Neuronal stem cell (in vitro differentiated cells): ENCODE measurements at regions not wholly inside any gene's neighbourhood (a gene's known extent, or its start where the extent isn't known, plus 50 kb on each side); places are given as distances from the start of the nearest gene placed in this dataset.

Experiments
- DNase-seq: peaks from one replicate; pipeline ENCODE4 v3.0.0-alpha.2; 2013; ENCODE audit warnings: low spot score
- H2AFZ ChIP-seq: one replicate; pipeline ENCODE4 v1.6.1; 2013; ENCODE audit warnings: mild to moderate bottlenecking, low read length, inconsistent platforms
- H2AK5ac ChIP-seq: 2 replicates; pipeline ENCODE4 v1.6.1; 2013; ENCODE audit warnings: low read depth, mild to moderate bottlenecking, inconsistent platforms, low read length, moderate library complexity, mixed read lengths
- H2BK120ac ChIP-seq: 2 replicates; pipeline ENCODE4 v1.6.1; 2013; ENCODE audit warnings: low read depth, mild to moderate bottlenecking, inconsistent platforms, low read length, moderate library complexity, mixed read lengths
- H2BK12ac ChIP-seq: one replicate; pipeline ENCODE4 v1.6.1; 2013; ENCODE audit warnings: low read length, inconsistent platforms
- H2BK15ac ChIP-seq: 2 replicates; pipeline ENCODE4 v1.6.1; 2013; ENCODE audit warnings: mild to moderate bottlenecking, low read length, inconsistent platforms, mixed read lengths
- H2BK5ac ChIP-seq: one replicate; pipeline ENCODE4 v1.6.1; 2013; ENCODE audit warnings: inconsistent platforms, mild to moderate bottlenecking, low read length, moderate library complexity
- H3K14ac ChIP-seq: one replicate; pipeline ENCODE4 v1.6.1; 2013; ENCODE audit warnings: low read length, inconsistent platforms
- H3K18ac ChIP-seq: 2 replicates; pipeline ENCODE4 v1.6.1; 2013; ENCODE audit warnings: low read length, inconsistent platforms
- H3K23ac ChIP-seq: 2 replicates; pipeline ENCODE4 v1.6.1; 2013; ENCODE audit warnings: low read depth, mild to moderate bottlenecking, mixed read lengths, low read length, inconsistent platforms; ENCODE audit not compliant: poor library complexity
- H3K27ac ChIP-seq: replicated peaks from 3 replicates; pipeline ENCODE4 v1.5.1; 2013; ENCODE audit warnings: low read length, inconsistent platforms
- H3K27me3 ChIP-seq, 3 experiments: 2 replicates each; pipeline ENCODE4 v1.6.1; 2013; ENCODE audit warnings: low read length in 3 of 3, mild to moderate bottlenecking in 2 of 3, inconsistent platforms in 1 of 3, low read depth in 1 of 3, mixed read lengths in 1 of 3, moderate library complexity in 1 of 3; ENCODE audit not compliant: control insufficient read depth in 3 of 3, insufficient read depth in 3 of 3
- H3K36me3 ChIP-seq, 2 donors: replicated peaks in 1 of 2; 2 replicates each; pipeline ENCODE4 v1.6.1; 2013; ENCODE audit warnings: low read length in 2 of 2; ENCODE audit not compliant: control insufficient read depth in 2 of 2, insufficient read depth in 2 of 2
- H3K4ac ChIP-seq: 2 replicates; pipeline ENCODE4 v1.6.1; 2013; ENCODE audit warnings: inconsistent platforms, mild to moderate bottlenecking, low read length, moderate library complexity
- H3K4me1 ChIP-seq, 2 donors: 1 replicate in 1 of 2; 2 replicates in 1 of 2; pipeline ENCODE4 v1.6.1; 2013; ENCODE audit warnings: low read length in 2 of 2, low read depth in 1 of 2; ENCODE audit not compliant: control insufficient read depth in 2 of 2, insufficient read depth in 1 of 2
- H3K4me2 ChIP-seq: one replicate; pipeline ENCODE4 v1.6.1; 2013; ENCODE audit warnings: mild to moderate bottlenecking, low read length, inconsistent platforms; ENCODE audit not compliant: insufficient read depth, poor library complexity, severe bottlenecking
- H3K4me3 ChIP-seq, 2 donors: 2 replicates each; pipeline ENCODE4 v1.5.1; 2013; ENCODE audit warnings: low read length in 2 of 2, mild to moderate bottlenecking in 2 of 2, inconsistent platforms in 1 of 2, moderate library complexity in 1 of 2
- H3K79me1 ChIP-seq: one replicate; pipeline ENCODE4 v1.6.1; 2013; ENCODE audit warnings: low read depth, mild to moderate bottlenecking, inconsistent platforms, low read length, moderate library complexity
- H3K9ac ChIP-seq: one replicate; pipeline ENCODE4 v1.6.1; 2013; ENCODE audit warnings: mild to moderate bottlenecking, low read depth, low read length, inconsistent platforms; ENCODE audit not compliant: poor library complexity
- H3K9me3 ChIP-seq, 2 donors: replicated peaks in 1 of 2; 2 replicates each; pipeline versions ENCODE3 to v1.6.1; 2013; ENCODE audit warnings: low read length in 2 of 2, mild to moderate bottlenecking in 2 of 2, inconsistent platforms in 1 of 2, low read depth in 1 of 2, mixed read lengths in 1 of 2, moderate library complexity in 1 of 2; ENCODE audit not compliant: control insufficient read depth in 2 of 2, insufficient read depth in 1 of 2
- H4K8ac ChIP-seq: one replicate; pipeline ENCODE4 v1.6.1; 2013; ENCODE audit warnings: low read depth, mild to moderate bottlenecking, inconsistent platforms, low read length, moderate library complexity
- H4K91ac ChIP-seq: one replicate; pipeline ENCODE4 v1.6.1; 2013; ENCODE audit warnings: low read length, low read depth, mild to moderate bottlenecking, inconsistent platforms; ENCODE audit not compliant: poor library complexity
- WGBS, 2 donors: extraction: QIAGEN DNeasy Blood & Tissue Kit; methylation state at CpG; one replicate each; pipeline ENCODE4 v1.1.7; 2013; ENCODE audit warnings: missing lambda C conversion rate in 2 of 2, mixed read lengths in 1 of 2; ENCODE audit not compliant: insufficient read length in 2 of 2, insufficient replicate concordance in 1 of 2; ENCODE audit errors: extremely low coverage in 2 of 2; 5-methylcytosine and 5-hydroxymethylcytosine counted together

- Histone ChIP-seq H3K27ac (no peak overlapping the region), H3K36me3 (peaks cover 0 to 2% of the 10 kb centered on the region in 2 donors), H2AK5ac (no peak overlapping the region), H3K18ac (no peak overlapping the region), H4K91ac (no peak overlapping the region), H3K14ac (no peak overlapping the region), H3K4ac (no peak overlapping the region), H3K4me1 (peaks cover 0 to 2% of the 10 kb centered on the region in 2 donors), H3K9ac (no peak overlapping the region), H3K79me1 (no peaks in the 10 kb centered on the region), H2BK120ac (no peak overlapping the region), H4K8ac (no peak overlapping the region), H2BK12ac (no peak overlapping the region), H2BK15ac (no peak overlapping the region), H2AFZ (no peak overlapping the region), H3K9me3 (no peaks in the 10 kb centered on the region), H3K4me3 (no peak overlapping the region), H3K4me2 (no peak overlapping the region), H3K23ac (no peak overlapping the region), H2BK5ac (no peak overlapping the region), H3K27me3 (no peaks in the 10 kb centered on the region)
- no peak for DNase-seq
- WGBS, 2 donors = no CpG with 5 or more reads among the region's 5 CpGs
These were observed 80.1 kb upstream of the KLF12 start for GRCh38 chr13:74214321-74214720.

GRCh38 chr13:74210693-74211393 lies 76.6 kb upstream of the KLF12 start:
- Histone ChIP-seq H3K23ac (no peak overlapping the region), H2AFZ (peak overlapping the region; percentile 2), H2BK12ac (no peak overlapping the region), H3K4ac (no peak overlapping the region), H3K4me2 (no peak overlapping the region), H4K8ac (no peak overlapping the region), H3K9me3 (no peaks in the 10 kb centered on the region), H2BK120ac (no peak overlapping the region), H2BK15ac (no peak overlapping the region), H3K79me1 (no peaks in the 10 kb centered on the region), H3K36me3 (peaks cover 0 to 2% of the 10 kb centered on the region in 2 donors), H4K91ac (no peak overlapping the region), H3K9ac (no peak overlapping the region), H3K4me3 (no peak overlapping the region), H3K14ac (peak overlapping the region; percentile 82), H2BK5ac (no peak overlapping the region), H3K27me3 (no peaks in the 10 kb centered on the region), H3K4me1 (no peaks in the 10 kb centered on the region), H3K27ac (no peak overlapping the region), H2AK5ac (no peak overlapping the region), H3K18ac (no peak overlapping the region)
- no peak for DNase-seq
- no CpG with 5 or more reads among the region's 4 CpGs for WGBS, 2 donors

- H2BK15ac ChIP-seq = no peak overlapping the region
- H3K9ac ChIP-seq = no peak overlapping the region
- H3K36me3 ChIP-seq = peaks cover 0 to 2% of the 10 kb centered on the region in 2 donors
- no peak overlapping the region for H3K18ac ChIP-seq
- H2BK12ac ChIP-seq = no peak overlapping the region
- H3K14ac ChIP-seq = no peak overlapping the region
- H3K27ac ChIP-seq = no peak overlapping the region
- H4K8ac ChIP-seq = no peak overlapping the region
- no peak overlapping the region for H3K23ac ChIP-seq
- no peak overlapping the region for H3K4ac ChIP-seq
- WGBS, 2 donors = no CpG with 5 or more reads among the region's 1 CpG
- H2AK5ac ChIP-seq = no peak overlapping the region
- H3K9me3 ChIP-seq = peaks cover 0 to 4% of the 10 kb centered on the region in 2 donors
- H2BK5ac ChIP-seq = no peak overlapping the region
- H2BK120ac ChIP-seq = no peak overlapping the region
- no peak overlapping the region for H3K4me2 ChIP-seq
- DNase-seq = no peak
- H3K79me1 ChIP-seq = no peaks in the 10 kb centered on the region
- H4K91ac ChIP-seq = no peak overlapping the region
- H3K27me3 ChIP-seq = no peaks in the 10 kb centered on the region
- H2AFZ ChIP-seq = no peak overlapping the region
- no peaks in the 10 kb centered on the region for H3K4me1 ChIP-seq
- no peak overlapping the region for H3K4me3 ChIP-seq
These were observed 72.7 kb upstream of the KLF12 start for GRCh38 chr13:74206855-74207254.

GRCh38 chr13:74206061-74206561 lies 71.9 kb upstream of the KLF12 start:
- no peak overlapping the region for H3K4ac ChIP-seq
- no peak overlapping the region for H2BK15ac ChIP-seq
- no peak overlapping the region for H4K91ac ChIP-seq
- H3K4me2 ChIP-seq = no peak overlapping the region
- no peak overlapping the region for H2AFZ ChIP-seq
- H3K4me1 ChIP-seq = no peaks in the 10 kb centered on the region
- no peak overlapping the region for H4K8ac ChIP-seq
- no peaks in the 10 kb centered on the region for H3K79me1 ChIP-seq
- no peak overlapping the region for H3K23ac ChIP-seq
- no peak overlapping the region for H3K9ac ChIP-seq
- no peak overlapping the region for H3K27ac ChIP-seq
- H3K27me3 ChIP-seq = no peaks in the 10 kb centered on the region
- H3K4me3 ChIP-seq = no peak overlapping the region
- H3K18ac ChIP-seq = no peak overlapping the region
- H2AK5ac ChIP-seq = no peak overlapping the region
- WGBS, 2 donors = no CpG with 5 or more reads among the region's 2 CpGs
- DNase-seq = no peak
- no peak overlapping the region for H3K14ac ChIP-seq
- peaks cover 2 to 4% of the 10 kb centered on the region in 2 donors for H3K9me3 ChIP-seq
- H2BK12ac ChIP-seq = no peak overlapping the region
- peaks cover 0 to 2% of the 10 kb centered on the region in 2 donors for H3K36me3 ChIP-seq
- H2BK120ac ChIP-seq = no peak overlapping the region
- H2BK5ac ChIP-seq = no peak overlapping the region
